Tongue (tissue), 1 donor: ENCODE measurements at regions not wholly inside any gene's neighbourhood (a gene's known extent, or its start where the extent isn't known, plus 50 kb on each side); places are given as distances from the start of the nearest gene placed in this dataset.
"Not testable (repeated sequence)": the region's sequence is repeated elsewhere in the genome, so short reads cannot be mapped to it uniquely, and the experiment has no call there.

Source experiments
- DNase-seq: peaks from one replicate; pipeline ENCODE4 v3.0.0-alpha.2; 2015

DNA sequence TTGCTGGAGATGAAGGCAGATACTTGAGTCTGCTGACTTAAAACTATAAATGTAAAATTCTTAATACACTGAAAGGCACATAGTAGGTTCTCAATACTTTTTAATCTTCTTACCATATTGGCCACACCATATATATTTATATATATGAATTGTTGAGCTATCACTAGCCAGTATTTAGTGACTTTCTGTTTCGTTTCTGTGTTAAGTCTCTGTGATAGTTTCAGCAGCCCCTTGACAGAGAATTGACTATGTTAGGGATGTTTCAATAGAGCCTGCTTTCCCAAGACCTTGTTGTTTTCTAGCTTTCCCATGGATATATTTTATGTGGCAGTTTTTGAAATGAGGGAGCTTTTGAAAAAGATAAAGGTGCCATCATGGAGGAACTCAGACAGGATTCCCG is 206.5 kb upstream of the GOT2 start:
- no peak for DNase-seq

DNA sequence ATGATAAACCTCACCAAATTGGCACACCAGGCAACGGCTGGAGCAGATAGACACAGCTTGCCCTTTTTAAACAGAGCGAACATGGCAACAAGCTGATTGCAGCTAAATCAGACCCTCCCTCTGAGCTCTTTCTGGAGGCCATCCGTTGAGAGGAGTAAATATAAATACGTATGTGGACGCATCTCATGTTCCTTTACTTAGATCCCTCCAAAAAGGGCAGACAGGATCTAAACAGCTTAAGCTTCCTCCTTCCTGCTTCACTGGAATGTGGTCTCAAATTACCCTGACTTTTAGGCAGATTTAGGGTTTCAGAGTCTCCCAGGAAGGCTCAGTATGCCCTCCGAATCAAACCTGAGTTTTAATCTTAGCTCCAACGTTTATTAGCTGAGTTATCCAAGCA is 204.7 kb upstream of the GOT2 start:
- peak; percentile 18 for DNase-seq

DNA sequence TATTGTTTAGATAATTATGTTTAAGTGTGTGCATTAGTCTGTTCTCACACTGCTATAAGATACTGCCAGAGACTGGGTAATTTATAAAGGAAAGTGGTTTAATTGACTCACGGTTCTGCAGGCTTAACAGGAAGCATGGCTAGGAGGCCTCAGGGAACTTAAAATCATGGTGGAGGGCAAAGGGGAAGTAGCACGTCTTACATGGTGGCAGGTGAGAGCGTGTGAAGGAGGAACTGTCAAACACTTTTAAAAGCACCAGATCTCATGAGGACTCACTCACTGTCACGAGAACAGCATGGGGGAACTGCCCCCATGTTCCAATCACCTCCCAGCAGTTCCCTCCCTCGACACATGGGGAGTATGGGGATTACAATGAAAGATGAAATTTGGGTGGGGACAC is 203.5 kb upstream of the GOT2 start:
- no peak for DNase-seq

DNA sequence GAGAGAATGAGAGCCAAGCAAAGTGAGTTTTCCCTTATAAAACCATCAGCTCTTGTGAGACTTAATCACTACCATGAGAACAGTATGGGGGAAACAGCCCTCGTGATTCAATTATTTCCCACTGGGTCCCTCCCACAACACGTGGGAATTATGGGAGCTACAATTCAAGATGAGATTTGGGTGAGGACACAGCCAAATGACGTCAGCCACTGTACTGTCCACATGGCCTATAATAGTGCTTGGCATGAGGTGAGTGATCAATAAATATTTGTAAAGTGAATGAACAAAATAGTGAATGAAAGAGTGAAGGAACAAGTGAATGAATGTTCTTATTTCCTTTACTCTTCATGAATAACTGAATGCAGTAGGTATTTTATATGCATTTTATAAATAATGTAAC is 199.1 kb upstream of the GOT2 start:
- no peak for DNase-seq

DNA sequence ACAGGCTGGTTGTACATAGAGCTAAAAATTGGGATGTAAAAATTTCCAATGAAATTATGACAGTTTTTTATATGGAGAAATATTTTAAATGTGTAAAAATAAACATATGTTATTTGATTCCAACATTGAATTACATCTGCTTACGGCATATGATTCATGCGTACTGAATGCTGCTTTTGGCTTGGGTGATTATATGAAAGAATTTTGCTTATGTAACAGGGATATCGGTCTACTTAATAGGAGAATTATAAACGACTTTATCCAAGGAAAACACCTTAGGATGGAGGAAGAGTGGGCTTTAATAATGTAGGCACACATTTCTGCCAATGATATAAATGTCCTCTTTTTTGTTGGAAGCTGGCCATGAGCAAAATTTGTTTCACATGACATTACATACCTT is 197.3 kb upstream of the GOT2 start:
- no peak for DNase-seq

DNA sequence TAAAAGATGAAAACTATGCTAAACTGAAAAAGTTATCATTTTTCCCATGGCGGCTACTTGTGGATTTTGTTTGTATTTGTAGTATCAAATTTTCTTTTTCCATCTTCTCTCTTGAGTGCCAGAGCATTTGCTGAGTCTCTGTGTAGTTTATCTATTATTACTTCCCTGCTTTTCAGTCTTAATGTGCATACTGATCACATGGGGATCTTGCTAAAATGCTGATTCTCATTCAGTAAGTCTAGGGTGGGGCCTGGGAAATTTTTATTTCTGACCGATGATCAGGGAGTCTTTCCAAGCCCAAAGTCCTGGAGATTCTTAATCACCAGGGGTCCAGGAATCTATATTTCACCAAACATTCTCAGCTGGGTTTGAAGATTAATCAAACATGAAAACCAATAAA is 189.0 kb upstream of the GOT2 start:
- DNase-seq, result no peak

DNA sequence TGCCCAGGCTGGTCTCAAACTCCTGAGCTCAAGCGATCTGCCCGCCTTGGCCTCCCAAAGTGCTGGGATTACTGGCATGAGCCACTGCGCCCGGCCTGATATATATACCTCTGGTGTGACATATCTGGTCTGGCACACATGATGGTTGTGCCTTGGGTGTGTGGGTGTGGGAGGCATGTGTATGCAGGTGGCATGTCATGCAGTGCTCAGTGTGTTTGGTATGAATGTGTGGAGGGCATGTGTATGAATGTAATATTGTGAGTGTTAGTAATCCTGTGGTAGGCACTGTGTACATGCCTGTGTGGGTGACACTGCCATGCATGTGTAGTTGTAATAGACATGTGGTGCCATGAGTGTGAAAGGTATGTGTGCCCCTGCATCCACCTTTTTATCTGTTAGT is 179.3 kb upstream of the GOT2 start:
- no peak for DNase-seq

DNA sequence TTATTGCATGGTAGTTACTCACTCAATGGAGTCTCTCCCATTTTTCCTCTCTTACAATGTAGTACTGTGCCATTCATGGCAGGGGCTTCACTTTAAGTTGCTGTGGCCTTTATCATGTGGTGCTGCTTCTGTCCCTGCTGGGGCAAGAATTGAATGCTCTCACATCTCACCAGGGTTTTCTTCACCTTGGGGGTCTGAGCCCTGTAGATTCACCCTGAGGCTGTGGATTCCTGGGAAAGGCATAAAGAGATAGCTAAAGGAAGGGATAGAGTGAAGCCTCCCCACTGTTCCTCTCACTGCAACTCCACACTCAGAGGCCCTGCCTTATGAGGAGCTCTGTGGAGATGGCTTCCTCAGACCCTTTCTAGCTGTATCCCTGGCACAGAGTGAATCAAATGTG is 178.5 kb upstream of the GOT2 start:
- no peak for DNase-seq

DNA sequence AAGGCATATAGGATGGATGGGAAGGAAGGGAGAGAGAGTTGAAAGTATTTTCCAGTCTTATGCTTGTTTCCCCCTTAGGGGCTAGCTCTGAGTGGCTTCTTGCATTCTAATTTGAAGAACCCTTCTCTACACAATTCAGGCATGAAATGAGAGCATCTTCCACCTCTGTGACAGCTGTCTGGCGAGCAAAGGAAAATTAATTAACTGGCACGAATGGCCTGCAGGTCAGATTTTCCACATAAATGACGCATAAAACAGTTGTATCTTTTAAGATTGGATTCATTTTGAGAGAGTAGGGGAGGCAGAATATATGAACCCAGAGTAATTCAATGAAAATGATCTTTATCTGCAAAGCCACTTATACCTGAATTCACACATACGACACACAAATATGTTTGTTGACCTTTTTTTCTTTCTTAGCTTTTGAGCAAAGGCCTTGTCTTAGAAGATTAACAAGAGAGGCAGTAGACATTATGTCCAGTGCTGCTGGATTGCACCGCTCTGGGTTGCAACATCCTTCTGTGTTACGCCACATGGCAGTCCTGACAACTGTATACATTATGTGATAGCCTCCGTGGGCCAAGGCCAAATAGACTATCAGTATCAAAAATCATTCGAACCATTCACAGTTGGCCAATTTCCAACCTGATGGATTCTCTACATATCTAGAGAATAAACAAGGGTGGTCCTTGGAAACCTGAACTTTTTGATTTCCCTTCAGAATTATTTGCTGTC is 173.0 kb upstream of the GOT2 start:
- DNase-seq, result no peak

DNA sequence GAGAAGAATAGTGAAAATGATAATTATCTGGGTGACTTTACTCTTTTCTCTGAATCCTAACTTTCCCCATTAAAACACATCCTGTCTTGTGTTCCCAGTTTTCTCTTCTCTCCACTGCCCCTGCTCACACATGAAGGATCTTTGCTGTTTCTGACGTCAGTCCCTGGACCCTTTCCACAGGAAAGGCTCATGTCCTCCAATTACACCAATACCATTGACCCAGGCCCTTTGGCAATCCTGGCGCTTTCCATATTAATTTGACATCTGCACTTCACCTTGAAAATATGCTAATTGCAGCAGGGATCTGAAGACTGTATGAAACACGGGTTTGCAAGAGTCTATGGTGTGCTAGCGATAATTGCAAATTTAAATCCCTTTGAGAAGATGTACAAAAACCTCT is 170.2 kb upstream of the GOT2 start:
- DNase-seq, result peak; percentile 17

DNA sequence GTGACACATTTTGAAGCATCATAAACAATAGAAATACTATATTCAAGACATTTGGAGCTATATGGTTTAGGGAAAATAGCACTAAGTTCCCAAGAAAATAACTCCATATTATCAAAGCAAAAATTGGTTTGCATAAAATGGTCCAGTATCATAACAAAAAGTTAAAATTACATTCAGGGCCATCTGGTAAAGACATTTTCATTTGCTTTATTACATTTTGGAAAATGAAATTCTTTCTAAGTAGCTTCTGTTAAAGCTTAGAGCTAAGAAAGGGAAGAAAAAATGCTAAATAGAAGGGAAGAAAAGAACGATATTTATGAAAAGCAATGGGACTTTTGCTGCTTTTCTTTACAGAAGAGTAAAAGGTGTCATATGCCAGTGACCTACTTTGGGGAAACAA is 155.4 kb upstream of the GOT2 start:
- no peak for DNase-seq

DNA sequence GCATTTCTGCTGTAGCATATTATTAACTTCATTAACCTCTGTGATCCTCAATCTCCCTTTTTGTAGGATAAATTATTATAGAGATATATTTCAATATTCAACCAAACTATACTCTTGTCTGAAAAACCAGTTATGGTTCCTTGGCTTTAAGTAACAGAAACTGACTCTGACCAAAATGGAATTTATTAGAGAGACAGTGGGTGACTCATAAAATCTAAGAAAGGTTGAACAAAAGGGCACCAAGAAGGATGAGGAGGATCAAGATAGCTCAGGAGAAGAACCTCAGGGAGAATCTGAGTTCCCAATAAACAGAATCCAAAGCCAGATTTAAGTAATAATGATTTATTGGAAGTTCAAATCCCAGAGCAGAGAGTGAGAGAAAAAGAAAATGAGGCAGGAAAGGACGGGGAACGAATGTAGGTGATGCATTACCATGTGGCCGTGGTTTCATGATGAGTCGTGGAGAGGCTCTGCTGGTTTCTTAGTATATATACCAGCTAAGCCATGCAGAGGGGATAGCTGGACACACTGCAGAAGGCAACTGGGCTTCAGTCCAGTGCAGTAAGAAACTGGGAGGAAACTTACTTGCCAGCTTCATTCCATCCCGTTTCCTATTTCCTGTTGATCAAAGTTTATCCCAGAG is 151.5 kb upstream of the GOT2 start:
- no peak for DNase-seq

DNA sequence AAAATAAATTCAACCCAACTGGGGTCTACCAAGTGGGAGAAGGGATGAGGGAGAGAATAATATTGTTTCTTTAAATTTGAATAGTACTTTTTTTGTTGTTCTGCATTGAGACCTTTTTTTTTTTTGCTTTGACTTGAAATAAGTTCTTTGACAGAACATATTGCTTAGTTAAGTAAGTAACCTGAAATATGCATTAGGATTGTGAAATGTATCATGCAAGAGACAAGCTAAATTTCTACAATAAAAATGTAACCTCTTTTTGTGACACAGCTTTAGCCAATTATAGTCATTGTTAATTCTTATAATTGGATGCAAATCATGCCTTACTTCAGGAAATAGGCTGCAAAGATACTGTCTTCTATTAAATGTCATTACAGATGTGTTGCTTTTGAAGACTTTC is 150.0 kb upstream of the GOT2 start:
- DNase-seq, result no peak

DNA sequence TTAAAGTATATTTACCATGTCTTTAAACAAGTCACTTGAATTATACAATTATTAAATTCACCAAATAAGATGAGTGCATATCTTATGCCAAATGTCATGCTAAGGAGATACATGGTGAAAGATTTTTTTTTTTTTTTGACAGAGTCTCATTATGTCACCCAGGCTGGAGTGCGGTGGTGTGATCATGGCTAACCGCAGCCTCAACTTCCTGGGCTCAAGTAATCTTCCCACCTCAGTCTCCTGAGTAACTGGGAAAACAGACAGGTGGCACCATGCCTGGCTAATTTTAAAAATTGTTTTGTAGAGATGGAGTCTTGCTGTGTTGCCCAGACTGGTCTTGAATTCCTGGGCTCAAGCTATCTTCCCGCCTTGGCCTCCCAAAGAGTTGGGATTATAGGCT is 149.0 kb upstream of the GOT2 start:
- no peak for DNase-seq

DNA sequence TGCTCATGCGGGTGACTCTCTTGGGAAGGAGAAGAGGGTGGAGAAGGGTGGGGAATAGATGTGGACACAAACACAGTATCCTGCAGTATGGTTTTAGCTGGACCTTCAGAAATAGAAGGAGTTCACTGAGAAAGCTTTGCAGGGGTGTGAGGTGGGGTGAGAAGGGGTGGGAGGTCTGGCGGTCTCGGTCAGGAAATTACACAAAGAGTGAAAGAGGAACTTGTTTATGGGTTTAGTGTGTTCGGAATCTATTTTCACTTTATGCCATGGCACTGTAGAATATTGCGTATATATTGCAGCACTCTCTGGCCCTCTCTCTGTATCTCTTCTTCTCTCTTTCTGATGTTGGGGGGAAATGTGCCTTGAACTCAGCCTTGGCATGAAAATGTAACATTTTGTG is 148.2 kb upstream of the GOT2 start:
- DNase-seq, result no peak

DNA sequence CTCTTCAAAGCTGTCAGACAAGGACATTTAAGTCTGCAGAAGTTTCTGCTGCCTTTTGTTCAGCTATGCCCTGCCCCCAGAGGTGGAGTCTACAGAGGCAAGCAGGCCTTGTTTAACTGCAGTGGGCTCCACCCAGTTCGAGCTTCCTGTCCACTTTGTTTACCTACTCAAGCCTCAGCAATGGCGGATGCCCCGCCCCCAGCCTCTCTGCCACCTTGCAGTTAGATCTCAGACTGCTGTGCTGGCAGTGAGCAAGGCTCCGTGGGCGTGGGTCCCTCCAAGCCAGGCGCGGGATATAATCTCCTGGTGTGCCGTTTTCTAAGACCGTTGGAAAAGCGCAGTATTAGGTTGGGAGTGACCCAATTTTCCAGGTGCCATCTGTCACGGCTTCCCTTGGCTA is 144.5 kb upstream of the GOT2 start:
- not testable (repeated sequence) for DNase-seq

DNA sequence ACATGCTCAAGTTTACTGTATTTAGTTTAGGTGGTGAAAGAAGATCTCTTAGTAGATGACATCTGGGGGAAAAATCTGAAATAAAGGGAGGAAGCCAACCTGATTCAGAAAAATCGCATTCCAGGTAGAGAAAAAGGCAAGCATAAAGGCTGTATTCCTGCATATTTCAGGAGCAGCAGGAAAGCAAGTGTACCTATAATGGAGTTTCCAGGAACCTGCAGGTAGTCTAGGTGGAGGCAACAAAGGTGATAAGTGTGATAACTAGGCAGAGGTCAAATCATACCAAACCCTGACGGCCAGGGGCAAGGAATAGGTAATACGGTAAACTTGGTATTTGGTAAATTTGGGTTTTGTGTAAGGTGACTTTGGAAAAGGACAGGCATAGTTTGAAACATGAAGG is 132.8 kb upstream of the GOT2 start:
- no peak for DNase-seq

DNA sequence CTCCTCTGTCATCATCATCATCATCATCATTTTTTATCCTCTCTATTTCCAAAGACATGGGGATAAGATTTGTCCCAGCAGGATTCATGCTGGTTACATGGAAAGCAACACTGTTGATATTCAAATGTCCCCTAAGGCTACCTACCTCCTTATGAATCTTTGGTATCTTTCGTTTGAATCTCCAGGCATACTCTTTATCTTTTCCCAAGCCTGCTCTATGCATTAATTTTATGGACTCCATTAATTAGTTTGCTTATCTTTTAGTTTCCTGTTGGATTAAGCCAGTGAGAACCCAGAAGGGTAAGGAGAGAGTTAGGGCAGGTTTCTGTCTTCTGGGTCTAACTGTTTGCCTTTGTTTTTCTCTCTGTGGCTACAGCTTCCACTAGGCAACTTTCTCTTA is 129.6 kb upstream of the GOT2 start:
- DNase-seq, result no peak

DNA sequence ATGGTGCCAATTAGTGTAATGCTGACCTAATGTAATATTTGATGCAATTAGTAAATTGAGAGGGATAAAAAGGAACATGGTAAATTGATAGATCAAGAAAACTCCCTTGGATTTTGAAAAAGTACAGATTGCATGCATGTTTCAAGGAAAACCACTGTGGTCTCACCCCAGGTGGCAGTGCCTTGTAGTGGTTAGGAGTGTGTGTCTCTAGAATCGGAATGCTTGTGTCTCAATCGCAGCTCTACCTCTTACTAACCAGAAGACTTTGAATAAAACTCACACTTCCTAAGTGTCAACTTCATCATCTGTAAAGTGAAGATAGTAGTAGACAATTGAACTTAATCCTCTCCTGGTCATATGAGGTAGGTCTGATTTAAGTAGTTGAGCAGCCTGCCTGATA is 128.9 kb upstream of the GOT2 start:
- DNase-seq, result no peak

DNA sequence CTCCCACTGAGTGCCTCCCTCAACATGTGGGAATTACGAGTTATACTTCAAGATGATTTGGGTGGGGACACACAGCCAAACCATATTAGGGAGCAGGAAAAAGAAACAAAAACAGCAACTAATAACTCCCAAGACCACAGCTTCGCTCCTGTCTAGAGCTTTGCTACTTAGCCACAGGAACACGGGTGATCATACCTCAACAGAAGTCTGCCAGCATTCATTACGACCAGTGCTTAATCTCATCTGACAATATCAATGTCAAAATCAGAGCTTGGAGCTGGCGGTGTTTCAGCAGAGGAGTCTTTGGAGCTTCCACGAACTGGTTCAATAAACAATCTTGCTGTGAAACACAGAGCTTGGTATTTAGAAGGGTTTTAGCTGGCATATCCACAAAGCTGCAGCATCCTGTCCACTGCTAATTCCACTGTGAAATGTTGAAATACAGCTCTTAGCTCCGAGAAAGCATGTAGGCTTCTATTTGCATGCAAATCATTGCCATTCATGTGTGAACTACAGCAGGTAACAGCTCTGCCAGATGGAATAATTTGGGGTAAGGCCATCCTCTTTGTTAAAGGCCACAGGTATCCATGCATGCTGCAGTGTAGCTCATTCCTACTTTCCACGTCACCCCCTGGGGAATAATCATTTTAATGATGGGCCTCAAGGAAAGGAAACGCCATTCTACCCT is 128.4 kb upstream of the GOT2 start:
- DNase-seq, result no peak

DNA sequence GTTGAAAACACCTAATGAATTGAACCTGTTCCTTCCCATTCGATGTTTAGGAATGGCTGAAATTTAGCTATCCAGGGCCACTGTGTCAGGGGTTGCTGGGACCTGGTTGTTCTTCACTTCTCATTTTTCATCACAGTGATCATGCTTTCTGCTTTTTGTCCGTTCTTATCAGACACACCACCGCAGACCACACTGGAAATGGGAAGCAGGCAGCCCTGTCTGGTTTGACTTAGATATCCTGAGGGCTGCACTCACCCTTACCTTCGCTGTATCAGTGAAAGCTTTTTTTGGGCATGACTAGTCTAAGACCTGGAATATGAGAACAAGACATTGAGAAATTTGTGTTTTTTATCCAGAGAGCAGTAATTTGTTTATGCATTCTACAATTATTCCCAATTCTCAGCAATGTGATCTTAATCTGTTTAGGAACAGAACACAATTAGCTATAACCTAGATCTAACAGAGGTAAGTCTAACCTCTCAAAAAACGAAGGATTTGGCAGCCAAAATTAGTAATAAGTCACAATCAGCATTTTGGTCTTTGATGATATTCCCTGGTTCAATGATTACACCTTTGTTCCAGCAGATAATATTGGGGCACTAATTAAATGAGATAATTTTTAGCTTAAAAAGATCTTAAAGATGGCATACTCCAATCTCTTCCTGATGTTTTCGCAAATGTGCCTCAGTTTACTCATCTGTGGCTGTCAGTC is 126.0 kb upstream of the GOT2 start:
- no peak for DNase-seq

DNA sequence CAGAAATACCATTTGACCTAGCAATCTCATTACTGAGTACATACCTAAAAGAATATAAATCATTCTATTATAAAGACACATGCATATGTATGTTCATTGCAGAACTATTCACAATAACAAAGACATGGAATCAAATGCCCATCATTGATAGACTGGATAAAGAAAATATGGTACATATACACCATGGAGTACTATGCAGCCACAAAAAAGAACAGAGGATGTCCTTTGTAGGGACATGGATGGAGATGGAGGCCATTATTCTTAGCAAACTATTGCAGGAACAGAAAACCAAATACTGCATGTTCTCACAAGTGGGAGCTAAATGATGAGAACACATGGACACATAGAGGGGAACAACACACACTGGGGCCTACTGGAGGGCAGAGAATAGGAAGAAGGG is 124.5 kb upstream of the GOT2 start:
- DNase-seq, result not testable (repeated sequence)

DNA sequence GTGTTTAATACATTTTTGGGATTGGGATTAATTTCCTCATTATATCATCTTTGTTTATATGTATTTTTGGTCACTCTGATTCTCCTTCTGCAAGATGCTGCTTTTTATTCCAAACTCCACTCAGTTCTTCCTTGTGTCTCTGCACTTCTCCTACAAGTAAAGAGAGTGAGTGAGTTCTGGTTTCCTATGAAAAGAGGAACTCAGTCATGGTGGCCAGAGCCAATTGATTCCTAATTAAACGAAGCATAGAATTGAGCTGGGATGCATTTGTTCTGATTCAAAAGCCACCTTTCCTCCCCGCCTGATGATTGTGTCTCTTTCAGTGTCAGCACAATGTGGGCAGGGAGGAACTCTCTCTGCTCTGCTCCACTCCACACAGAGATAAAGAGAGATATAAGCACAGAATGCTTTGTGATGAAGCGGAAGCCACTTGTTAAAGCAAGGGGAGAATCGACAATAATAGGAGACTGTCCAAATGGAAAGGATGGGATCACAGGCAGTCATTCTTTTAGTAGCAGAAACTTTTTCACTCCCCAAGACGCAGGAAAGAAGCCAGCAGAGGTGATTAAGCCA is 121.3 kb upstream of the GOT2 start:
- DNase-seq, result no peak
